ENCODE measurements at regions not wholly inside any gene's neighbourhood (a gene's known extent, or its start where the extent isn't known, plus 50 kb on each side); places are given as distances from the start of the nearest gene placed in this dataset.

DNA sequence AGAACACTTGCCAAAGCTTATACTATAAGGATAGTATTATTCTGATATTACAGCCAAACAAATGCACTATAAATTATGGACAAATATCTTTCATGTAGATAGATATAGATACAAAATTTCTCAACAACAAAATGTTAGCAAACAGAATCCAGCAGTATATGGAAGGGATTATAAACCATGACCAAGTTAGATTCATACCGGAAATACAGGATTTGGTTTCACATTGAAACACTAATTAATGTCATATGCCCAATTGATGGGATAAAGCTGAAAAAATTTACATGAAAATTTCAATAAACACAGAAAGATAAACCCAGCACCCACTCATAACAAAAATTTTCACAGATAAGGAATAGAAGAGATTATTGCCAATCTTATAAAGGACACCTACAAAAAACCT is 770.3 kb upstream of the SLC35B3 start:
- no peaks in the 10 kb centered on the region for H3K9me3 ChIP-seq (ENCODE audit: severe bottlenecking)
- no peak for ATAC-seq (ENCODE audit: low read depth)
- H3K4me1 ChIP-seq (ENCODE audit: insufficient read depth, poor library complexity, severe bottlenecking) = peaks cover 3% of the 10 kb centered on the region
- DNase-seq (ENCODE audit: low spot score) = no peak
- H3K27me3 ChIP-seq (ENCODE audit: insufficient read depth, poor library complexity, severe bottlenecking) = no peaks in the 10 kb centered on the region
- H3K36me3 ChIP-seq (ENCODE audit: low read depth) = no peaks in the 10 kb centered on the region
- TF ChIP-seq, protein P1, sequence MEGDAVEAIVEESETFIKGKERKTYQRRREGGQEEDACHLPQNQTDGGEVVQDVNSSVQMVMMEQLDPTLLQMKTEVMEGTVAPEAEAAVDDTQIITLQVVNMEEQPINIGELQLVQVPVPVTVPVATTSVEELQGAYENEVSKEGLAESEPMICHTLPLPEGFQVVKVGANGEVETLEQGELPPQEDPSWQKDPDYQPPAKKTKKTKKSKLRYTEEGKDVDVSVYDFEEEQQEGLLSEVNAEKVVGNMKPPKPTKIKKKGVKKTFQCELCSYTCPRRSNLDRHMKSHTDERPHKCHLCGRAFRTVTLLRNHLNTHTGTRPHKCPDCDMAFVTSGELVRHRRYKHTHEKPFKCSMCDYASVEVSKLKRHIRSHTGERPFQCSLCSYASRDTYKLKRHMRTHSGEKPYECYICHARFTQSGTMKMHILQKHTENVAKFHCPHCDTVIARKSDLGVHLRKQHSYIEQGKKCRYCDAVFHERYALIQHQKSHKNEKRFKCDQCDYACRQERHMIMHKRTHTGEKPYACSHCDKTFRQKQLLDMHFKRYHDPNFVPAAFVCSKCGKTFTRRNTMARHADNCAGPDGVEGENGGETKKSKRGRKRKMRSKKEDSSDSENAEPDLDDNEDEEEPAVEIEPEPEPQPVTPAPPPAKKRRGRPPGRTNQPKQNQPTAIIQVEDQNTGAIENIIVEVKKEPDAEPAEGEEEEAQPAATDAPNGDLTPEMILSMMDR (IDR thresholded peaks at IDR 0.05; ENCODE audit: poor library complexity, severe bottlenecking) = no peak
- no peak overlapping the region for H3K27ac ChIP-seq (ENCODE audit: poor library complexity, severe bottlenecking)
- H3K4me3 ChIP-seq (ENCODE audit: severe bottlenecking) = no peak overlapping the region

DNA sequence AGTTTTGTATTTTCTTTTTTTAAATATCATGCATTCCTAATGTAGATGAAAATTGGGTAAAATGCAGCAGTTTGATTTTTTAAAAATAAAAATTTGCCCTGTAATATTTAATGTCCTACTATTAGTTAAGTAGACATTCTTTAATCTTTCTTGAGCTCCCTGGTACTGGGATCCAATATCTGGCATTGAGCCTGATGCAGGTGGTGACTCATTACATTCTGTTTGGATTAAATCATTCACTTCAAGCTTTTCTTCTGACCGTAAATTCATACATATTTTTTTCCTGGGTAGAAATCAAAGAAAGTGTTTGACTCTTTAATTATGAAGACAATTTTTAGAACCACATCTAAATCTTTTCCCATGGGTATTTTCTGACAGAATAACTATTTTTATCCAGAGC is 768.8 kb upstream of the SLC35B3 start:
- DNase-seq (ENCODE audit: low spot score) (no peak), ATAC-seq (ENCODE audit: low read depth) (peak; percentile 90)
- TF ChIP-seq, protein P1 (IDR thresholded peaks at IDR 0.05; ENCODE audit: poor library complexity, severe bottlenecking) = no peak
- H3K4me3 ChIP-seq (ENCODE audit: severe bottlenecking) = no peak overlapping the region
- H3K36me3 ChIP-seq (ENCODE audit: low read depth) = no peaks in the 10 kb centered on the region
- no peaks in the 10 kb centered on the region for H3K27me3 ChIP-seq (ENCODE audit: insufficient read depth, poor library complexity, severe bottlenecking)
- H3K9me3 ChIP-seq (ENCODE audit: severe bottlenecking) = no peaks in the 10 kb centered on the region
- H3K27ac ChIP-seq (ENCODE audit: poor library complexity, severe bottlenecking) = no peak overlapping the region
- peaks cover 3% of the 10 kb centered on the region for H3K4me1 ChIP-seq (ENCODE audit: insufficient read depth, poor library complexity, severe bottlenecking)

DNA sequence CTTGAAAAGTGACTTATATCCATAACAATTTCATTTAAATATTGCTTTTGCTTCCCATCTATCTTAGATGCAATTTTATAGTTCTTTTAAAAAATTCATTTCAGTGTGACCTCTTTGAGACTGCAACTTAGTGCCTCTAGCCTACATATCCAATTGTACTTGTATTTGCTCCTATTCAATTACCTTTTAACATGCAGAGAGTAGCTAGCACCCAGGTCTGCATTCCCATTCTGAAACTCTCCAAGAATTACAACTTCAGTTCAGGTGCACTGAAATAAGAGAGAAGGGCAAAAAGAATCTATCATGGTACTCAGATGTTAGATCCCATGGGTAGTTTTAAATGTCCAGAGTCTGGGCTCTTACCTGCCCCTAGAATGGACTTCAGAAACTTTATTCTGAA is 765.4 kb upstream of the SLC35B3 start:
- no peak overlapping the region for H3K4me3 ChIP-seq (ENCODE audit: severe bottlenecking)
- ATAC-seq (ENCODE audit: low read depth) = no peak
- TF ChIP-seq, protein P1 (IDR thresholded peaks at IDR 0.05; ENCODE audit: poor library complexity, severe bottlenecking) = no peak
- DNase-seq (ENCODE audit: low spot score) = no peak
- peaks cover 11% of the 10 kb centered on the region for H3K4me1 ChIP-seq (ENCODE audit: insufficient read depth, poor library complexity, severe bottlenecking)
- no peaks in the 10 kb centered on the region for H3K9me3 ChIP-seq (ENCODE audit: severe bottlenecking)
- H3K36me3 ChIP-seq (ENCODE audit: low read depth) = no peaks in the 10 kb centered on the region
- H3K27ac ChIP-seq (ENCODE audit: poor library complexity, severe bottlenecking) = no peak overlapping the region
- H3K27me3 ChIP-seq (ENCODE audit: insufficient read depth, poor library complexity, severe bottlenecking) = no peaks in the 10 kb centered on the region

- H3K27ac ChIP-seq (ENCODE audit: poor library complexity, severe bottlenecking) = no peak overlapping the region
- TF ChIP-seq, protein P1 (IDR thresholded peaks at IDR 0.05; ENCODE audit: poor library complexity, severe bottlenecking) = no peak
- no peaks in the 10 kb centered on the region for H3K27me3 ChIP-seq (ENCODE audit: insufficient read depth, poor library complexity, severe bottlenecking)
- peaks cover 8% of the 10 kb centered on the region for H3K4me1 ChIP-seq (ENCODE audit: insufficient read depth, poor library complexity, severe bottlenecking)
- ATAC-seq (ENCODE audit: low read depth) (peak; percentile 35; the same call in 2 of the 3 replicates), DNase-seq (ENCODE audit: low spot score) (no peak)
- H3K9me3 ChIP-seq (ENCODE audit: severe bottlenecking) = no peaks in the 10 kb centered on the region
- no peaks in the 10 kb centered on the region for H3K36me3 ChIP-seq (ENCODE audit: low read depth)
- no peak overlapping the region for H3K4me3 ChIP-seq (ENCODE audit: severe bottlenecking)
Observed at GRCh38 chr6:9197726-9198125, 762.4 kb upstream of the SLC35B3 start.

- Histone ChIP-seq H3K9me3 (ENCODE audit: severe bottlenecking) (no peaks in the 10 kb centered on the region), H3K27ac (ENCODE audit: poor library complexity, severe bottlenecking) (no peak overlapping the region), H3K4me3 (ENCODE audit: severe bottlenecking) (no peak overlapping the region), H3K27me3 (ENCODE audit: insufficient read depth, poor library complexity, severe bottlenecking) (no peaks in the 10 kb centered on the region), H3K4me1 (ENCODE audit: insufficient read depth, poor library complexity, severe bottlenecking) (peaks cover 8% of the 10 kb centered on the region), H3K36me3 (ENCODE audit: low read depth) (no peaks in the 10 kb centered on the region)
- no peak for DNase-seq (ENCODE audit: low spot score)
- TF ChIP-seq, protein P1 (IDR thresholded peaks at IDR 0.05; ENCODE audit: poor library complexity, severe bottlenecking) = no peak
- no peak for ATAC-seq (ENCODE audit: low read depth)
Observed at GRCh38 chr6:9195322-9195721, 760.0 kb upstream of the SLC35B3 start.
